HG03558 (cell line): ENCODE measurements at regions not wholly inside any gene's neighbourhood (a gene's known extent, or its start where the extent isn't known, plus 50 kb on each side); places are given as distances from the start of the nearest gene placed in this dataset.

Experiments
- ATAC-seq: cut with Tn5 transposase; IDR thresholded peaks from one replicate; pipeline ENCODE4 v1.9.1; 2021; ENCODE audit warnings: moderate number of reproducible peaks; ENCODE audit not compliant: unreplicated experiment; ENCODE audit errors: extremely low read depth

DNA sequence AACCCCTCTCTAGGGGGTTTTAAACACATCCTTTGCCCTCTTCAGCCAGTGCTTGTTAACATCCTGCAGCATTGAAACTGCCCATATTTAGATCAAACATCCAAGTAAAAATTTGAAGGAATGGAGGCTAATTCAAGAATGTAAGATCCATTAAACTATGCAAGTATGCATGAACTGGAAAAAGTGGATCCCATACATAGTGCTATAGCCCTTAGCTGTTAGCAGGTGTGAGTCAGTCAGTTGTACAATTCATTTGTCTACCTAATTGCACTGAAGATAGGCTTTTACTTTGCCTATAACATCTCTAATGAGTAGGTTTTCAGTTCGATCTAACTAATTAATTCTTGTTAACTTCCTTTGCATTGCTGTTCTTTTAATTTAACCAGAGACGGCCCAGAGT is 270.9 kb downstream of the LMO4 start:
- no peak for ATAC-seq

DNA sequence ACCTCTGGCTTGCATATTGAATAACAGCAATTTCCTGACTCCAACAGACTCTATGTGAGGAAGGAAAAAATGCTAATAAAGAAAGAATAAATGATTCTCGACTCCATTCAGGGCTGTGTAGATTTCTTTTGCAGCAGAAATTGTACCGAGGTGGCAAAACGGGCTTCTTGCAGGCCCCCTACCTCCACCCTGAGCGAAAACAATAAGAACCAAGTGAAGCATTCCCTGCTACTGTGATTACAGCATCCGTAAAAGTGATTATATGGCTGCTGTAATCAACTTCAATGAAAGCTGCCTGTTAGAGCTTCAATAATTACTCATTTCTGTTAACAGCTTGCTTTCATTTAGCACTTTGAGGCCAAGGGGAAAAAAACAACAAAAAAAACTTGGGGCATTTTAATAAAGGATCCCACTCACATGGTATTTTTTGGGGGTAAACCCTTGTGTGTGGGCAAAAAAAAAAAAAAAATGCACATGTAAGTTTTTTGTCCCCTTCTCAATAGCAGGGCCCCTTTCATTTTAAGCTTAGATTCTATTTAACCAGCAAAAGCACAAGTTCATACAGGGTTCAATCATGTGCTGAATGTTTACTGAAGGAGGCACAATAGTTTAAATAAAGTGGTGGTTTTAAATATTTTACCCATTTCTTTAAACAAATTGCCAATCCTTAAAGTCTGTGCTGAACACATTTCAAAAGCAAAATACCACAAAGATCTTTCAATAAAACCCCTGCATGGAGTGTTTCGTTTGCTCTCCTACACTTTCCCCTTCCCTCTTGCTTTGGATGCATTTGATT is 271.6 kb downstream of the LMO4 start:
- ATAC-seq = no peak

DNA sequence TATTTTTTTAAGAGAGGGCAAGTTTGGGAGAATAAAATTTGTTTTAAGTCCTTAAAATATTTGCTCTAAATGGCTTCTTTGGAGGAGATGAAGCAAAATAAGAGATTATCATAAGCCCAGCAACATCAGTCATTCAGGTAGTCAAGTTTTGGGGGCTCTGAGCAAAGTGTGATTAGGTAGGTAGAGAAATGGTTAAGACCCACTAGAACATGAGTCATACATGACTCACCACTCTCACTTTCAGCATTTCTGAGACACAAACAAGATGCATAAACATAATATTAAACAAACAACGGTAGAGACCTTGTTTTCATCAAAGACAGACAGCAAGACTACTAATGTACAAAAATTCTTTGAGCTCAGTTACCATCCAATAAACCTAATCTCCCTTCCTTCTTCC is 272.2 kb downstream of the LMO4 start:
- no peak for ATAC-seq

DNA sequence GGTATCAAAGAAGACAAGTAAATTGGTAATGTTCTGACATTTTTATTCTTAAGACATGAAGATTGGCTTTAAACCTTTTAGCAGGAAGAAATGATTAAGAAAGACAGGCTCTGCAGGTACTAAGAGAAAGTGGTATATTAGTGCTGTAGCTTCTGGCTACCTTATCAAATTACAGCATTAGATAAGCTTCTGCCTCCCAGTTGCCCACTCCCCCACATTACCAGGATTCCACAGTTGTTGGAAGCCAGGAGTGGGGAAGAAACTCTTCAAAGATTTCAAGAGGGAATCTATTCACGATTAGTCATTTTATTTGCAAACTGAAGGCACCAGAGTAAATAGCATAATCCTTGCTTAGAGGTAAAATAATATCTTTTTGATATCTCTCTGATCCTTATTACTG is 274.9 kb downstream of the LMO4 start:
- no peak for ATAC-seq

DNA sequence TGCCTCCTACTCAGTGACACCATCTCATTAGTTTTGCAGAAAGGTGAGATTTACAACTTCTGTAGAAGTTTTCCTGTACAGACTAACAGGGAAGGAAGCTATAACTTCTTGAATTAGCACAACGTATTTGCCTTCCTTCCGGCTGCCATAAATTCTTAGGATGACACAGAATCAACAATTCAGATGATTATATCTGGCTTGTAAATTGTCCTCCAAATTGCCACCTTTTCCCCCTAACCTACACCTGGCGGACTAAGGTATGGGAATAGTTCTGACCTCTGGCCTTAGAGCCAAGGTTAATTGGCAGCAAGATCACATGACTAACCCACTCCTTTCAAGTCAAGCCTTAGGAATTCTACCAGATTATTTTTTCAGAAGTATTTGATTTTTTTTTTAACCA is 284.3 kb downstream of the LMO4 start:
- no peak for ATAC-seq

DNA sequence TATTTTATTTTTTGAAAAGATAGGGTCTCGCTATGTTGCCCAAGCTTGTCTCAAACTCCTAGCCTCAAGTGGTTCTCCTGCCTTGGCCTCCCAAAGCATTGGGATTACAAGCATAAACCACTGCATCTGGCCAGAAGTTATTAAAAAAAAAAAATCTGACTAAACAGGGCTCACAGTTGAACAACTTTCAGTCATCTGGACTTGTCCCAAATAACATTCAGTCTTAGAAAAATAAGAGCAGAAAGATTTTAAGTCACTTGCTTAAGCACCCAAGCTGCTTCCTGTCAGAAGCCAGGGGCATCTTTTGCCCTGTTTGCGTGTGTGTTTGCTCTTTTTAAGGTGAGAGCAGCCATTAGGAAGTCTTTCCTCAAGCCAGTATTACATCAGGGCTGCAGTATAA is 286.8 kb downstream of the LMO4 start:
- no peak for ATAC-seq

DNA sequence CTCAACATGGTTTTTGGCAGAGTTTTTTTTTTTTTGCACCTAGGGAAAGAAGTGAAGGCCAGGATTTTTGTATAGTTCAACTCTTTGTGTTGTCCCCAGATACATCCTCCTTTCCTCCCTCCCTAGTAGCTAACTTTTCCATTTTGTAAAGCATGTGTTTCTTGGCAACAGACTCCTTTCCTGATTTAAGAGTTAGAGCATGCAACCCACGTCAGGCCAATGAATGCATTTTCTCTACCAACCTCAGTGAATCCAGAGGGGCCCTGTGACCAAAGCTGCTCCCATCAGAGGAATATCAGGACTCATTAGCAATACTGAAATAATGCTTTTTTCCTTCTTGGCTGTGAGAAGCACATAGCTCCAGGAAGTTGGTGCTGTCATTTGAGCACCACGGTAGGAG is 287.2 kb downstream of the LMO4 start:
- no peak for ATAC-seq

DNA sequence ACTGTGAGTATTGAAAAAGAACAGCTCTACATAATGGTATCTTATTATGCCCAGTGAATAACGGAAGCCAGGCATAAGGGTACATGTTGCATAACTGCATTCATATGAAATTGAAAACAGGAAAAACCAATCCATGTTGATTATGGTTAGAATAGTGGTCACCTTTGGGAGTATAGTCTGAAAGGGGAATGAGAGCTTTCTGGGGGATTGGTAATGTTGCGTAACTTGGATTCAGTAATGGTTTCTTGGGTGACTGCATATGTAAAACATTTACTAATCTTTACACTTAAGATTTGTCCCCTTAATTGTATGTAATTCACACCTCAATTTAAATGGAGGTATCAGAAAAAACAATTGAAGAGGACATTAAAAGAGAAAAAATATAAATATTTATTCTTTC is 292.1 kb downstream of the LMO4 start:
- ATAC-seq = no peak

DNA sequence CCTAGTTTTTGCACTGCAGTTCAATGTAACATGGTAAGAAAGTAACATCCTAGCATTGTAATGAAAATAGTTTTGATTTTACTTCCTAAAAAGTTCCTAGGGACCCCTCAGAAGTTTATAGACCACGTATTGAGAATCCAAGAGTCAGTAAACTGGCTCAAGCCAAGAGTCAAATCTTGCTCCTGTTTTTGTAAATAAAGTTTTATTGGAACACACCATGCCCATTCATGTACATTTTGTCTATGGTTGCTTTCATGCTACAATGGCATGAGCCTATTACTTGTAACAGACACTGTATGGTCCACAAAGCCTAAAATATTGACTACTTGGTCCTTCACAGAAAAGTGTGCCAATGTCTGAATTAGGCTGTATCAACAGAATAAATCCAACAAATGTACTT is 301.0 kb downstream of the LMO4 start:
- ATAC-seq = no peak

DNA sequence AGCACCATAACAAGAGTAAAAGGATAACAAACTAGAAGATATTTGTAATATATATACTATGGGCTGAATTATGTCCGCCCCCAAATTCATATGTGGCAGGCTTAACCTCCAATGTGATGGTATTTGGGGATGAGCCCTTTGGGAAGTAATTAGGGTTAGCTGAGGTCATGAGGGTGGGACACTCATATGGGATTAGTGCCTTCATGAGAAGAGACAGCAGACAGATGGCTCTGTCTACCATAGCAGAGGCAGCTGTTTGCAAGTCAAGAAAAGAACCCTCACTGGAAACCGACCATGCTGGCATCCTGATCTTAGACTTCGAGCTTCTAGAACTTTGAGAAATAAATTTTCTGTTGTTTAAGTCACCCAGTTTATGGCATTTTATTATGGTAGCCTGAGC is 303.6 kb downstream of the LMO4 start:
- ATAC-seq = no peak

DNA sequence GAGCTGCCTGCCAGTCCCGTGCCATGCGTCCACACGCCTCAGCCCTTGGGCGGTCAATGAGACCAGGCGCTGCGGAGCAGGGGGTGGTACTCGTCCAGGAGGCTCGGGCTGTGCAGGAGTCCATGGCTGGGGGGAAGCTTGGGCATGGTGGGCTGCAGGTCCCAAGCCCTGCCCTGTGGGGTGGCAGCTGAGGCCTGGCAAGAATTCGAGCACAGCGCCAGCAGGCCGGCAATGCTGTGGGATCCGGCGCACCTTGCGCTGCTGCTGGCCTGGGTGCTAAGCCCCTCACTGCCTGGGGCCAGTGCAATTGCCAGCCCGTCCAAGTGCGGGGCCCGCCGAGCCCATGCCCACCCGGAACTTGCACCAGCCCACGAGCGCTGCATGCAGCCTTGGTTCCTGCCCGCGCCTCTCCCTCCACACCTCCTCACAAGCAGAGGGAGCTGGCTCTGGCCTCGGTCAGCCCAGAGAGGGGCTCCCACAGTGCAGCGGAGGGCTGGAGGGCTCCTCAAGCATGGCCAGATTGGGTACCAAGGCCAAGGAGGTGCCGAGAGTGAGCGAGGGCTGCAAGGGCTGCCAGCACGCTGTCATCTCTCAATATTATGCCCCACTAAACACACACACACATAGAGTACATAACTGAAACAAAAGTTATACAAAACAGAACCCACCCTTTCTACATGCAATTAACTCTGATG is 307.7 kb downstream of the LMO4 start:
- no peak for ATAC-seq

DNA sequence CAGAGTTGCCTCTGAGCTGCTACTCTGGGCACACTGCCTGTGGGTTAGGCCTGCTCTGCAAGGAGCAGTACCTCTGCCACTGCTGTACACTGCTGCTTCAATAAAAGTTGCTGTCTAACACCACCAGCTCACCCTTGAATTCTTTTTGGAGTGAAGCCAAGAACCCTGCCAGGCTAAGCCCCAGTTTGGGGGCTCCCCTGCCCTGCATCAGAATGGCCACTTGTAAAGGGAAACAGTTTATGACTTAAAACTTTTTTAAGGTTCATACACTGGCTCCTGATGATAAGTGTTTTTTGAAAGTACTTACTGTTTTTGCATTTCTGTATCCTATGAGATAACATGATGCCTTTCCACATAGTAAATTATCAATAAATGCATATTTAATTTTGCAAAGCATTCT is 310.0 kb downstream of the LMO4 start:
- no peak for ATAC-seq

DNA sequence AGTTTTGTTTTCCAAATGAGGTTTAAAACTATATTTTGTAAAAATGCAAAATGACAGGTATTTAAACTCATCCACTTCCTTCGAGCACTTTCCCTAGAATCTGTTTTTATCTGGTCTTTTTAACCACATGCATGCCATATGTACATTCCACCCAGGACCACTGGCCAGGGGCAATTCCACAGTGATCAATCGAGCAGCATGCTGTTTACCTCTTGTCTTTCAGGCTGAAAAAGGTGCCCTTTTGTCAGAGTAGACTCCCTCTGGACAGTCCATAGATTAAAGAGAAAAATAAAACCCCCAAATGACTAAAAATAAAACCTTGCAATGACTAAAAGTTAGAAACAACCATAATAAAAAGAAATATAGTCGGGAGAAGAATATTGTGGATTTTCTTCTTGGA is 313.3 kb downstream of the LMO4 start:
- ATAC-seq = no peak

DNA sequence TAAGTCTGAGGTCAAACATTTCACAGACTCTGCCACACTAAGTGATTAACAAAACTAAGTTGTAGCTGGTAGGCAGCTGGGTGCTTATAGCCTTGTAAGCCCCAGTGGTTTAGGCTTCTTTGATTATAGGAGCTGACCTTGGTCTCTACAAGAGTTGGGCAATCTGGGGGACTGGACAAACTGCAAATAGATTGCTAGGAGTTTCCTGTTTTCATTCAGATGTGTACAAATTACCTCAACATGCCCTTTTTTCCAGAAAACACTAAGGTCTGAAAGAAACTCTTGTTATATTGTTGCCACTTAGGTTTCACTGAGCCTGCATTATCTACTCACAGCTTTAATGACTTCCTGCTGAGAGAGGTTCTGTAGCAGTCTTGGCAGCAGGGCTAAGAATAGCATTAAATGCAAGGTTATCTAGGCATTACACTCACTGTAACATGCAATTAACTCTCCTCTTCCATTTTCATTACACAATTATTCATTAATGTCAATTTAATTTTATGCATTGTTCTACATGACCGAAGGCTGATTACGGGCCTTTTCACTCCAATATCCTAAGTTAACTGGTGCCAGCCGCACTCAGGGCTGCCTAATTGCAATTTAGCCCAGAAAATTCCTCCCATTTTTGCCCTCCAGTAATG is 314.0 kb downstream of the LMO4 start:
- no peak for ATAC-seq

DNA sequence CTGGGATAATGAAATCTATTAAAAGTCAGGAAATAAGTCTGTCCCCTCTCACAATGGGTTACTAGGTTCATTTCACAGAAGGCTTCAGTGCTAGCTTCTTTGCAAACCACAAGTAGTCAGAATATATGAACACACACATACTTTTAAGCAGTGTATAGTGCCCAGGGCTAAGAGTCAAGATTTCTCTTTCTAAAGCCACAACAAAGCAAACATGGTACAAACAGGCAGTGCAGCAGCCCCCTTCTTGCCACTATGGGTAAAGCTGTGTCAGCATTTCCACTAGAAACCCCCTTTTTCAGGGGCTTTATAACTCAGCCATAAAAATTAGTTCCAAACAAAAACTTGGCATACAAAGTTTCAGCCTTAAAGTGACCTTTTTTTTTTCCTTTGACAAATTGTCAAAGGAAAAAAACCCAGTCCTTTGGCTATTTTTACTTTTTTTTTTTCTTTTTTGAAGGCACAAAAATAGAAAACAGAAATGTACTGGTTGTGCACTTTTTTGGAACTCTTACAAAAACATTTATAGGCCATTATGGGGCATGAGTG is 315.4 kb downstream of the LMO4 start:
- ATAC-seq = no peak

DNA sequence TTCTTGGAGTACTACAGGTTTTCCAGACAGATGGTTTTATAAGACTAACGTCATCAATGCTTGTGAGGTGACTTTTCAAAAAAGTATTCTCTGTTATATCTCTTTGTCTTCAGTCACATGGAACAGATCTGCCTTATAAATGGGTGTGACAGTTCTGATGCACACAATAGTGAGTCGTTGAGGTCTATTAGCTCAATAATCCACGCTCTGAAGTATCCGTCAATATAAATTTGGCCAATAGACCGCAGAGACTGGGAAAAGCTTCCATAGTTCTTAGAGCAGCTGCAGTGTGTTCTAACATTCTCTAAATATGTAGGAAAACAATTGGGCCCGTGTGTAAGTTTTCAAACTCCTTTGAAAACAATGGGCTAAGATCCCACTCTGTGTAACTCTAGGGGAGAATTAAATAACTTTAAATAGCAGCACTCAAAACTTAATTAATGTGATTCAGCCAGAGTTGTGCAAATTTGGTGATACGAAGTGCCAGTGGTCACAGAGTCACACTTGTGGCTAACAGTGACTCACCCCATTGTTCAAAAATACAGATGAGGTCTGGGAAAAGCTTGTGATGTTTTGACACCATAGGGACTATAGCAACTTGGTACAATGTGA is 316.0 kb downstream of the LMO4 start:
- no peak for ATAC-seq

DNA sequence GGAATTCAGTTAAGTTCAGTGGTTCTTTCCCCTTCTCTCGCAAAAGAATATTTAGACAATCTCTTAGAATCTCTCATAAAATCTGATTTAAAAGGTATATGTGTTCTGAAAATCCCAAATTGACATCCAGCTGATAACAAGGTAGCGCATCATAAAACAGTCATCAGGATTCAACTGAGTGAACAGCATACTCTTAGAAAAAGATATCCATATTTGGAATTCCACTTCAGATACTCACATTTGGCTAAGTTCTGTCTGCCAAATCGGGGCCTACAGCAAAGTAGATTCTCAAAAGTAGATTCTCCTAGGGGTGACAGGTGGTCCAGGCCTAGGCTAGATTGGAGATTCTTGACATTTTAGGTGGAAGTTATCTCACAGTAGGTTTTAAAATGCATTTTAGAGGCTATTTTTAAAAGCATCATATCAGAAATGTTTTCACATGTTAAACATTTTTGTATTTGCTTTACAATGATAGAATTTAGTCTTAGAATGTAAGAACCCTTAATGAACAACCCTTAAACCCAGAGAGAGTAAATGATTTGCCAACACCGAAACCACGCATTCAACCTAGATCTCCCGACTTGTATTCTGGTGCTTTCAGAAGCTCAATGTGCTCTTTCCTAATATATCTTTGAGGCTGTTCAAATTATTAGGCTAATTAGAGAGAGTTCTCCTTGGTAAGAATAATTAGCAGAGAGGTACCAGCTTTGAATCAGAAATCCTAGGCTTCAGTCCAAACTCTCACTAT is 318.9 kb downstream of the LMO4 start:
- no peak for ATAC-seq

DNA sequence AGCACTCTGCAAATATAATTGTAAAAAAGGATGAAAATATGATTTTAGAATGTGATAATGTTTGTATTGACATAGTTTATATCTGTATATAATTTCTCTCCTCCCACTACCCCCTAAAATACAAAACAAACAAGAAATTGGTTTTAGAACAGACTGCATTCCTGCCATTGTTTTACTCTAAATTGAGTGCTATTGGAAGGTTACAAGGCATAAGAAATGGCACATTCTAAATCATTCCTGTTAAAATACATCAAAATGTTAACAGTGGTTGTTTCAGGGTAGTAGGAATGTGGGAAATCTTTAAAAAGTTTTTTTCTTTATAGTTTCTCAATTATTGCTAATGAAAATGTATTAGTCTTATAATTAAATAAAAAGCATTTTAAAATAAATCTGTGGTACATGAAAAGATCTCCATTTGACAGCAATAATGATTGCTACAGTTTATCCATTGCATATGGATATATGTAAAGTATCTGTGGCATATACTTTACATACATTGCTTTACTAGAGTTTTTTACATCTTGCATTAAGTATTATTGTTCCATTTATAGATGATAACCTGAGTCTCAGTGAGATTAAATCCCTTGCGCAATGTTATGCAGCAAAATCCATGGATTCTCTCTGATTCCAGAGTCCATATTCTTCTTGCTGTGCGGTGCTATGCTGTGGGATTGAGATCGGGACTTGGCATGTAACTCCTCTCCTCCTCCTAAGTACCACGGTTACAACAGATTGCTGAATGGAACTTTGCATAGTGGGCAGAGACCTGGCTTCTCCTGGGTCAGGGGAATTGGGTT is 319.8 kb downstream of the LMO4 start:
- ATAC-seq = no peak

DNA sequence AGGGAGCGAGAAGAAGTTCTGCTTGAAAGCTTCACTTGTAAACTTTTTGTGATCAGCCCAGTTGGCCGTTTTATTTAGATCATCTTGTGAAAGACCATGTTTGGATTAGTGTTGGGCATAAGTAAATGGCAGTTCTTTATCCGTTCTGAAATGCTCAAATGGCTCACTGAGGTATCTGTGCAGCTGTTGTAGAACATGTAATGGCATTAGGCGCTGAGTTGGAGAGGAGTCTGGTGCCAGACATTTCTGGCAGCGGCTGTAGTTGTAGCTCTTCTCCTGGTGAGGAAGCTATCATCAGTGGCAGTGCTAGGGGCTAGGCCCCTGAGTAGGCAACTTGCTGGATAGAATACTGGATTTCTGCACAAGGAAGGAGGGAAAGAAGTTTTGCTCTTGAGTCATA is 321.6 kb downstream of the LMO4 start:
- ATAC-seq = no peak
